ENCODE measurements at regions not wholly inside any gene's neighbourhood (a gene's known extent, or its start where the extent isn't known, plus 50 kb on each side); places are given as distances from the start of the nearest gene placed in this dataset.

- TF ChIP-seq POLR2A (IDR thresholded peaks at IDR 0.05; ENCODE audit: low read length) (no peak), GATA1 (IDR thresholded peaks at IDR 0.05; ENCODE audit: low read depth, low read length) (no peak)
Measured at GRCh38 chr10:121664671-121665070, 66.4 kb upstream of the FGFR2 start.

Measured in erythroblast (primary cell).